ENCODE measurements at regions not wholly inside any gene's neighbourhood (a gene's known extent, or its start where the extent isn't known, plus 50 kb on each side); places are given as distances from the start of the nearest gene placed in this dataset.

DNA sequence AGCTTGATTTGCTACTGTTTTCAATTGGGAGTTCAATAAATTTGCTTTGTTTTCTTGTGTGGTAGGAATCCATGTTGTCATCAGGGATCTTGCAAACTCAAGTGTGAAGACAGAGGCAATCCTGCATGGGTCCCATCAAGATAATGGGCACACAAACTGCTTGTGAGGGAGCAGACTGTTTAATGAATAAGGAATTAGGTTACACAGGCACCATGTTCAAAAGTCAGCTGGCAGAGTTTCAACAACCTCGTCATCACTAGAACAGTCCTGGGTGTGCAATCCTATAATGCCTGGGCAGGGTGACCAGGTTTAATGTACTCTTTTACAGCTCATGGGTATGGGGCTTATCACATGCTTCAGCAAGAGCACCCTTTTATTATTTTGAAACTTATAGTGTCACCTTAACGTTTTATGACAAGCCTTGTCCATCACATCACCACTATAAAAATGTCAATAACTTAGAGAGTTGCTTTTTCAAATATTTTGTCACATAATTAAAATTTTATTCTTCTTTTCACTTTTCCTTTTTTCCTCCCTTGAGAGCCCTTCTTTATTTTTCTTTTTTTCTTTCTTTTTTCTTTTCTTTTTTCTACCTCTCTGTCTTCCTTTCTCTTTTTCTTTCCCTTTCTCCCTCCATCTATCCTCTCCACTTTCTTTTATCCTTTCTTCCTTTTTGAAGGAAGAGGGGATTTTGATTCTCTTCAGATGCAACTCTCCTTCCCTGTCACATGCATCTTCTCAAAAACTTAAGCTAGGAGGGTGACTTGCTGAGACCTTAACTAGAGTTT, 252.2 kb upstream of the ATP2B1 start:
- Histone ChIP-seq H3K4me3 (ENCODE audit: low read depth, low read length) (no peak overlapping the region), H3K27me3 (ENCODE audit: insufficient read depth, low read depth, severe bottlenecking) (no peaks in the 10 kb centered on the region), H3K9me3 (ENCODE audit: severe bottlenecking) (no peaks in the 10 kb centered on the region), H3K27ac (no peak overlapping the region), H3K36me3 (no peaks in the 10 kb centered on the region)
- no peak for DNase-seq
- TF ChIP-seq, protein P1, sequence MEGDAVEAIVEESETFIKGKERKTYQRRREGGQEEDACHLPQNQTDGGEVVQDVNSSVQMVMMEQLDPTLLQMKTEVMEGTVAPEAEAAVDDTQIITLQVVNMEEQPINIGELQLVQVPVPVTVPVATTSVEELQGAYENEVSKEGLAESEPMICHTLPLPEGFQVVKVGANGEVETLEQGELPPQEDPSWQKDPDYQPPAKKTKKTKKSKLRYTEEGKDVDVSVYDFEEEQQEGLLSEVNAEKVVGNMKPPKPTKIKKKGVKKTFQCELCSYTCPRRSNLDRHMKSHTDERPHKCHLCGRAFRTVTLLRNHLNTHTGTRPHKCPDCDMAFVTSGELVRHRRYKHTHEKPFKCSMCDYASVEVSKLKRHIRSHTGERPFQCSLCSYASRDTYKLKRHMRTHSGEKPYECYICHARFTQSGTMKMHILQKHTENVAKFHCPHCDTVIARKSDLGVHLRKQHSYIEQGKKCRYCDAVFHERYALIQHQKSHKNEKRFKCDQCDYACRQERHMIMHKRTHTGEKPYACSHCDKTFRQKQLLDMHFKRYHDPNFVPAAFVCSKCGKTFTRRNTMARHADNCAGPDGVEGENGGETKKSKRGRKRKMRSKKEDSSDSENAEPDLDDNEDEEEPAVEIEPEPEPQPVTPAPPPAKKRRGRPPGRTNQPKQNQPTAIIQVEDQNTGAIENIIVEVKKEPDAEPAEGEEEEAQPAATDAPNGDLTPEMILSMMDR (IDR thresholded peaks at IDR 0.05; ENCODE audit: low read depth, low read length), result no peak

DNA sequence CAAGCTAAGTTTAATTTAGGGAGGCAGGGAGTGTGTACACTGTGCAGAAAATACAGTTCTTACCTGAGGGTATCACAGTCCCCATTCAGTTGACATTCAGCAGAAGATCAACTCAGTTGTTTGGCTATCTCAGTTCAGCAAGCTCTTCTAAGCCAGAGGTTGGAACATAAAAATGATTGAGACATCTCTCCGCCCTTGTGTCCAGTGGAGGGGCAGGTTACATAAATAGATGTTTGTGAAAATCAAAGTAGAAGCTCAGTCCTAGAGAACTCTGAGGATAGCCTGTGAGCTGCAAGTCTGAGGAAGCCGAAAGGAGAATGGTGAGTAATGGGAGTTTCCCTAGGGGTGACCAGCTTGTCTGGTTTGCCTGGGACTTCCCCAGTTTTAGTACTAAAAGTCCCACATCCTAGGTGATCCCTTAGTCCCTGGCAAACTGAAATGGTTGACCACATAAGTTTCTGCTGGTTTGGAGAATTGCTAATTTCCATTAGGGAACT, 251.4 kb upstream of the ATP2B1 start:
- H3K4me3 ChIP-seq (ENCODE audit: low read depth, low read length), result no peak overlapping the region
- H3K9me3 ChIP-seq (ENCODE audit: severe bottlenecking), result no peaks in the 10 kb centered on the region
- H3K27ac ChIP-seq, result no peak overlapping the region
- TF ChIP-seq, protein P1 (IDR thresholded peaks at IDR 0.05; ENCODE audit: low read depth, low read length), result no peak
- no peaks in the 10 kb centered on the region for H3K36me3 ChIP-seq
- no peaks in the 10 kb centered on the region for H3K27me3 ChIP-seq (ENCODE audit: insufficient read depth, low read depth, severe bottlenecking)
- no peak for DNase-seq

DNA sequence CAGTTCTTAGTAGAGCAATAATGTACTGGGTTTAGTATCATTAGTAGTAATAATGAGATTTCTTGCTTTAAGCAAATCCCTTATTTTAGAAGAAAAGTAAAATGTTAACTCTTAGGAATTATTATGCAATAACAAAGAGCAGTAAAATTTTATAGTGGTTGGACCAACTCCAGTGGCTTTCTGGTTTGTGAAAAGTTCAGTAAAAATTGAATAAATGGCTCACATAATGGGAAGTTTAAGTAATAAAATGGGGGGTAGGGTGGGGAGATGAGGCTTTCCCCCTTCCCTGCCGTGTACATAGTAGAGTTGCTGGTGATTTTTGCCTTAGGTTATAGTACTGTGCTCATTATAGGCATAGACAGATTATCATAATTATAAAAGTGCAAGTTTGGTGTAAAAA, 250.5 kb upstream of the ATP2B1 start:
- DNase-seq, result no peak
- no peaks in the 10 kb centered on the region for H3K27me3 ChIP-seq (ENCODE audit: insufficient read depth, low read depth, severe bottlenecking)
- H3K9me3 ChIP-seq (ENCODE audit: severe bottlenecking), result no peaks in the 10 kb centered on the region
- H3K27ac ChIP-seq, result no peak overlapping the region
- no peaks in the 10 kb centered on the region for H3K36me3 ChIP-seq
- TF ChIP-seq, protein P1 (IDR thresholded peaks at IDR 0.05; ENCODE audit: low read depth, low read length), result no peak
- no peak overlapping the region for H3K4me3 ChIP-seq (ENCODE audit: low read depth, low read length)

DNA sequence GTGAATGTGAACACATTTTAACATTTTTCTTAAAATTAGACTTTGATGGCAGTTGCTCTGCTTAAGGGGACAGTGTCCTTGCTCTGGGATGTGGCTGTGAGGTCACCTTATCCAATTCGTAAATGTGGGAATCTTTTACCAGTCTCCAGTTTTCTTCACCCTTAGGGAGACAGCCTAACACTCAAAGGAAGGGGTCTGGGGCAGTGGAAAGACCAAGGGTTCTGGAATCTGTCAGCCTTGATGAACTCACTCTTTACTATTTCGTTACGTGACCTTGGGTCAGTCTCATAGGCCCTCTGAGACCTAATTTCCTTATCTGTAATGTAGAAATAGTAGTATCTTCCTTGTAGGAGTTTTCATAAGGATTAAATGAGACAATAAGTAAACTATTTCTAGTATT, 245.6 kb upstream of the ATP2B1 start:
- H3K27me3 ChIP-seq (ENCODE audit: insufficient read depth, low read depth, severe bottlenecking), result no peaks in the 10 kb centered on the region
- no peaks in the 10 kb centered on the region for H3K36me3 ChIP-seq
- TF ChIP-seq, protein P1 (IDR thresholded peaks at IDR 0.05; ENCODE audit: low read depth, low read length), result no peak
- no peaks in the 10 kb centered on the region for H3K9me3 ChIP-seq (ENCODE audit: severe bottlenecking)
- H3K27ac ChIP-seq, result no peak overlapping the region
- DNase-seq, result no peak
- H3K4me3 ChIP-seq (ENCODE audit: low read depth, low read length), result no peak overlapping the region

DNA sequence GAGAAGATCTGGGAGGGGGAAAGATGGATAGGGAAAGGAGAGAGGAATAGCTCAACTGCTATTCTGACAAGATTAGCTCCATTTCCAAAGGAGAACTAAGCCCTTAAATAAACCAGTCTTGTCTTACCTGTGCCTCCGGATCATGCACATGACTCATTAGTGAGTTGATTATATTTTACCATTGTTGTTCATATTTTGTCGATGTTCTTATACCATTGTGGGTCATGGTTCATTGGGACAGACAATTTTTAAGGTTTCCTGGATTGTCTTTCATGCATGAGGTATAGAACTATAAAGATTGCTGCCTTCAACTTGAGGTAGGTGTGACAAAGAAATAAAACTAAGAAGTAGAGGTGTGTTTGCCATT, 243.0 kb upstream of the ATP2B1 start:
- no peak for DNase-seq
- no peaks in the 10 kb centered on the region for H3K36me3 ChIP-seq
- no peaks in the 10 kb centered on the region for H3K9me3 ChIP-seq (ENCODE audit: severe bottlenecking)
- H3K27me3 ChIP-seq (ENCODE audit: insufficient read depth, low read depth, severe bottlenecking), result no peaks in the 10 kb centered on the region
- H3K4me3 ChIP-seq (ENCODE audit: low read depth, low read length), result no peak overlapping the region
- no peak overlapping the region for H3K27ac ChIP-seq
- TF ChIP-seq, protein P1 (IDR thresholded peaks at IDR 0.05; ENCODE audit: low read depth, low read length), result no peak
